ENCODE measurements at regions not wholly inside any gene's neighbourhood (a gene's known extent, or its start where the extent isn't known, plus 50 kb on each side); places are given as distances from the start of the nearest gene placed in this dataset.

DNA sequence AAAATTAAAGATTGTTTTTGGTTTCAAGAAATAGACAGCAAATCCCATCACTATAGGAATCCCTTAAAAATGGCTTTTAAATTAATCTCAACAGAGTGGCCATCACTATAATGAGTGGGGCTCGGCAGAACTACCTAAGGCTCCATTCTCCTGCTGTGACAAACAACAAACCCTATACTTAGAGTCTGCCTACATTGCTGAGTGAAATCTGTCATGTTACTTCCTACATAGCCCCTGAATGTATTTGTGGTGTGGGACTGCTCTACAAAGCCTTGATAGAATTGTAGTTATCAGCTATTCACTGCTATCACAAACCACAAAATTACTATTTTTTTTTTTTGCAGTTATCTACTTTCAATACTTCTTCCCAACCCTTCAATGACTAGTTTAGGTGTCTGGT lies 538.7 kb upstream of the ATXN7L3B start (continued):
- no peak for TF ChIP-seq EGR1 (IDR thresholded peaks at IDR 0.05; ENCODE audit: borderline replicate concordance, low read depth, low read length)

DNA sequence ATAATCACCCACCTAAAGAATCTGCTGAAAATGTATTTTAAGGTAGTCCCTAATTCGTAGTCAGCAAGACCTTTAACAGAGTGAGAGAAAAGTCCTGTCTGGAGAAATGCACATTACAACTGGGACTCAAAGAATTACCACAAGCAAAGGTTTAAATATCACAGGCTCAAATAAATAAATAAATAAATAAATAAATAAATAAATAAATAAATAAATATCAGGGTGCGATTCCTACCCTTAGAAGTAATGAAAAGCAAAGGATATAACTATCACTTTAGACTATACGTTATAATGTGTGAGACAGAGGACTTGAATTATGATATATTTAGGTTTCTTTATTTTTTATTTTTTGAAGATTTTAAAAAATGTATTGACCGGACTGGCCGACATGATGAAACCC lies 522.5 kb upstream of the ATXN7L3B start:
- Histone ChIP-seq H3K14ac (ENCODE audit: insufficient read length) (no peak overlapping the region), H4K8ac (ENCODE audit: extremely low read depth, insufficient read depth, low read length) (no peak overlapping the region), H2BK20ac (ENCODE audit: low read length) (no peak overlapping the region), H2BK5ac (ENCODE audit: low read depth, low read length) (no peak overlapping the region), H4K20me1 (replicated peaks in 1 of 2; ENCODE audit: control insufficient read depth in 1 of 2, insufficient read depth in 2 of 2, low read length in 2 of 2) (no peaks in the 10 kb centered on the region), H3K23me2 (ENCODE audit: low read depth, low read length) (no peaks in the 10 kb centered on the region), H4K91ac (replicated peaks; ENCODE audit: insufficient read length, low read length) (no peak overlapping the region), H3K9ac (replicated peaks in 1 of 4; ENCODE audit: extremely low read depth in 1 of 4, low read depth in 3 of 4, low read length in 3 of 4) (no peak overlapping the region), H3K79me2 (ENCODE audit: control insufficient read depth in 1 of 2, insufficient read depth in 2 of 2, low read length in 2 of 2) (no peaks in the 10 kb centered on the region), H3K4ac (replicated peaks; ENCODE audit: insufficient read length, low read depth, low read length) (no peak overlapping the region), H3K4me2 (ENCODE audit: insufficient read depth in 1 of 2, low read depth in 2 of 2, low read length in 2 of 2) (no peak overlapping the region), H3K23ac (ENCODE audit: insufficient read length) (no peak overlapping the region), H2BK15ac (ENCODE audit: low read length) (no peak overlapping the region), H3K79me1 (ENCODE audit: low read depth, low read length) (no peaks in the 10 kb centered on the region), H2AK5ac (ENCODE audit: low read depth, low read length) (no peak overlapping the region), H2AFZ (ENCODE audit: low read length) (no peak overlapping the region), H3K18ac (ENCODE audit: extremely low read depth, low read length) (no peak overlapping the region), H3K4me3 (ENCODE audit: extremely low read depth in 1 of 4, insufficient read depth in 2 of 4, low read depth in 3 of 4, low read length in 4 of 4) (no peak overlapping the region), H3K56ac (replicated peaks; ENCODE audit: insufficient read length, low read depth, low read length) (no peak overlapping the region), H3K9me3 (ENCODE audit: insufficient read depth in 2 of 2, low read depth in 1 of 2, low read length in 1 of 2) (no peaks in the 10 kb centered on the region), H2BK12ac (ENCODE audit: low read depth, low read length) (no peak overlapping the region), H3K27me3 (replicated peaks in 1 of 4; ENCODE audit: control insufficient read depth in 3 of 4, extremely low read depth in 1 of 4, insufficient read depth in 3 of 4, low read length in 3 of 4) (no peaks in the 10 kb centered on the region), H3K4me1 (replicated peaks in 1 of 4; ENCODE audit: control insufficient read depth in 3 of 4, insufficient read depth in 4 of 4, low read length in 3 of 4) (peaks cover 0 to 5% (median 0%) of the 10 kb centered on the region in 4 experiments; a peak in 1 of 7 replicates), H4K5ac (ENCODE audit: insufficient read length, low read depth, low read length) (no peak overlapping the region), H3K36me3 (ENCODE audit: control insufficient read depth in 2 of 4, insufficient read depth in 4 of 4, low read length in 3 of 4) (no peaks in the 10 kb centered on the region), H3K27ac (ENCODE audit: low read depth, low read length) (no peak overlapping the region), H2BK120ac (replicated peaks; ENCODE audit: low read depth, low read length) (no peak overlapping the region)
- ChIA-PET POLR2A (ENCODE audit: partially characterized antibody) (no interaction called here), CTCF (ENCODE audit: partially characterized antibody) (interaction anchor here (0.7 to 0.9 kb wide), 2 partner anchors 399 to 427 kb away, joined by 4 to 5 read pairs; no protein-coding TSS in a partner anchor)
- 96% methylated on average over 5 of the region's 5 CpGs; no CpG with 5 or more reads in 1 of the 2 experiments for WGBS, 2 experiments (ENCODE audit: extremely low coverage in 1 of 2, insufficient coverage in 1 of 2, insufficient read length in 1 of 2, insufficient replicate concordance in 2 of 2, low coverage in 1 of 2, low lambda C conversion rate in 2 of 2, missing lambda C conversion rate in 1 of 2)
- DNase-seq (ENCODE audit: low read depth in 1 of 2, low spot score in 2 of 2) (no peak), FAIRE-seq (no peak)
- TF ChIP-seq CBX8 (IDR thresholded peaks at IDR 0.05; ENCODE audit: borderline replicate concordance, low read depth, low read length) (no peak), EZH2 (IDR thresholded peaks at IDR 0.05; ENCODE audit: low read depth, low read length, severe bottlenecking) (no peak), POU5F1 (IDR thresholded peaks at IDR 0.05; ENCODE audit: low read depth, low read length) (no peak), SP4 (IDR thresholded peaks at IDR 0.05; ENCODE audit: low read length) (no peak), SUZ12 (IDR thresholded peaks at IDR 0.05; ENCODE audit: low read length) (no peak), GABPA (IDR thresholded peaks at IDR 0.05; ENCODE audit: borderline replicate concordance, insufficient read depth, low read length) (no peak)
- TF ChIP-seq, protein P1, sequence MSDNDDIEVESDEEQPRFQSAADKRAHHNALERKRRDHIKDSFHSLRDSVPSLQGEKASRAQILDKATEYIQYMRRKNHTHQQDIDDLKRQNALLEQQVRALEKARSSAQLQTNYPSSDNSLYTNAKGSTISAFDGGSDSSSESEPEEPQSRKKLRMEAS (IDR thresholded peaks at IDR 0.05) = no peak
- TF ChIP-seq, protein P2, sequence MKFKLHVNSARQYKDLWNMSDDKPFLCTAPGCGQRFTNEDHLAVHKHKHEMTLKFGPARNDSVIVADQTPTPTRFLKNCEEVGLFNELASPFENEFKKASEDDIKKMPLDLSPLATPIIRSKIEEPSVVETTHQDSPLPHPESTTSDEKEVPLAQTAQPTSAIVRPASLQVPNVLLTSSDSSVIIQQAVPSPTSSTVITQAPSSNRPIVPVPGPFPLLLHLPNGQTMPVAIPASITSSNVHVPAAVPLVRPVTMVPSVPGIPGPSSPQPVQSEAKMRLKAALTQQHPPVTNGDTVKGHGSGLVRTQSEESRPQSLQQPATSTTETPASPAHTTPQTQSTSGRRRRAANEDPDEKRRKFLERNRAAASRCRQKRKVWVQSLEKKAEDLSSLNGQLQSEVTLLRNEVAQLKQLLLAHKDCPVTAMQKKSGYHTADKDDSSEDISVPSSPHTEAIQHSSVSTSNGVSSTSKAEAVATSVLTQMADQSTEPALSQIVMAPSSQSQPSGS (IDR thresholded peaks at IDR 0.05; ENCODE audit: low read length) = no peak

Data from H1 (cell line).